NCI-H1930 (cell line): ENCODE measurements at regions not wholly inside any gene's neighbourhood (a gene's known extent, or its start where the extent isn't known, plus 50 kb on each side); places are given as distances from the start of the nearest gene placed in this dataset.

ENCODE experiments used
- DNase-seq, 2 experiments: peaks; one replicate each; lab custom pipeline; 2025; lab: John Stamatoyannopoulos, UW

DNA sequence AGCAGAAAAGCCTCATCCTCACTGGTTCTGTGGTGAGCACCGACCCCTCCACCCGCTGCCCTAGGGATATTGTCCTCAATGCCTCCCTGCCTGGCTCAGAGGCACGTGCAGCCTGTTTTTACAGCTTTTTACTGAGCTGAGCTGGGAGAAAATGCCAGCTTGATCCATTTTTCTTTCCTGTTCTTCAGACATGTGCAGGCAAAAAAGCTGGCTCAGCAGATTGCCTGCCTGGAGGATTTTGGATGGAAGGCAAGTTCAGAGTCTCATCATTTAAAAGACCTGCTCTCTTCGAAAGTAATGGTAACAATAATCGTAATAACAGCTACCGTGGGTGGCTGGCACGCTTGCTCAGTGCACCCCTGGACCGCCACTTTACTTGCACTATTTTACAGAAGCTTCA lies 135.0 kb upstream of the SMIM23 start:
- DNase-seq, result no peak

DNA sequence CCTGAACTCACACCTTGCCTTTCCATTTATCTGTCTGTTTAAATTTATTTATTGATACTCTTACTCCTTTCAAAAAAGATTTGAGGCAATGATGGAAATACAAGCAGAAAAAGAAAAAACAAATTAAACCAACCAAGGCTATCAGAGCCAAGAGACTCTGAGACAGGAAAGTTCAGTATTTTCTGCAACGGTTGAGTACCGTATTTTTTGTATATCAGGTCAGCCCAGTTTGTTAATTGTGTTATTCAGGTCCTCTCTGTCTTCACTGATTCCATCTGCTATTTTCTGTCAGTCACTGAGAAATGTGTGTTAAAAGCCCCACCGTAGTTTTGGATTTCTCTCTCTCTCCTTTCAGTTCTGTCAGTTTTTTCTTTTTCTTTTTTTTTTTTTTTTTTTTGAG lies 134.5 kb upstream of the SMIM23 start:
- no peak for DNase-seq

DNA sequence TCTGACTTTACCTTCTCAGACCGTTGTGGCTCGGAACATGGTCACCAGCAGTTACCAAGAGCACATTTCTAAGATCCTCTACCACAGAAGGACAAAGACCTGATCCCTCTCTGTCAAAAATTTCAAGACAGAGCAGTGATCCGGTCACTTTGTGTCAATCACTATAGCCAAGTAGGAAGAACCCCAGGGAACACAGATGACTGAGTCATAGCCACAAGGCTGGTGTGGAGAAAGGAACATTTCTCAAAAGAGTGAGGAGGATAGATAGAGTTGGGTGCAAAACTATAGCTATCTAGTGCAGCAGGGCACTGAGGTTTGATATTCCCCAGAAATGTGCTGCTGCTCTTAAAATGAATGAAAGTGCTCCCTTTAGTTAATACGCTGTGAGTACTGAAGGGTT lies 130.7 kb upstream of the SMIM23 start:
- no peak for DNase-seq

DNA sequence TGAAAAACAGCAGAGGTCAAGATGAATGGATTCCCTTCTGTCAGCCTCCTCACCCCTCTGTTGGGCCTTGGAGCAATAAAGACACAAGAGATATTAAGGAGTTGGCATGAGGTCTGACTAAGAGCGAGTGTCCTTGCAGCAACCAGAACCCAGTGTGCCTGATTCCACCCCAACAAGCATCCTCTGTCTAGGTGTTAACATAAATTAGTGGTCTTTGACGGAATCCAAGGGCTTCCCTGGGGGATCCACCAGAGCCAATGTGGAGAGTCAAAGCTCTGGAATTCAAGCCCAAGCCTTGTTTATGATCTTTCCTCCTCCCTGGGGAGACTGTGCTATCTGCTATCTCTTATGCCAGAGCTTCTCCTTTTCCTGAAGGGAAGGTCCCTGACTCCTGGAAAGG lies 128.1 kb upstream of the SMIM23 start:
- DNase-seq, result no peak

DNA sequence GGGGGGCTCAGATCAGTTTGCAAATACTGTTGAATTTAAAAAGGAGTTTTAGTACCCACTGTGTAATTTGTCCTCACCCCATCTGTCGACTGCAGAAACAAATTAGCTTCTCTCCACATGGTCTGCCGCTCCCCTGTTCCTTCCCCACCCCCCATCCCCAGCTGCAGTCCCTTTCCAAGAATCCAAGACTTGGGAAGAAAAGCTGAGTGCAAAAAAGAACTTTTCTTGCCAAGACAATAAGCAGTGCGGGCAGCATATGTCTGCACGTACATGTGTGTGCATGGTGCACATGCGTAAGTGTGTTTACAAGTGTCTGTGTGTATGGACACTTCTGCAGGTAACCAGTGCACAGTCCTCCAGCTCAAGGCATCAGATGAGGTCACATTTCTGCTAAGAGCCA lies 125.7 kb upstream of the SMIM23 start:
- no peak for DNase-seq

DNA sequence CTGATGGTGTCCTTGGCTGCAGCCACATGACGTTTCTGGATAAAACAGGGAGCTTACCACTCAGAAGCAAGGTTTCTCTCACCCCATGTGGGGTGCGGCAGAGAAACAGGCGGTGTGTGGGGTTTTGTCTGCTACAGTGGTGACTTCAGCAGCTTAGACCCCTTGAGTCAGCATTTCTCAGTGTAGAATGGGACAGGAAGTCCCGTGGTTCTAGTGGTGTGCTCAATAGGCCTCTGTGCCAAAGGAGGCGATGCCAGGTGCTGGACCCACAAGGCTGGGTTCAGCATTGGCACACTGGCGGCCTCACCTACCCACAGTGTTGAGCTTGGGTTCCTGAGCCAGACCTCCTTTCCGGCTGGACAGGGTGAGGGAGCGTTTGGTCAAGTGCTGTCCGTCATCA lies 125.2 kb upstream of the SMIM23 start:
- no peak for DNase-seq

DNA sequence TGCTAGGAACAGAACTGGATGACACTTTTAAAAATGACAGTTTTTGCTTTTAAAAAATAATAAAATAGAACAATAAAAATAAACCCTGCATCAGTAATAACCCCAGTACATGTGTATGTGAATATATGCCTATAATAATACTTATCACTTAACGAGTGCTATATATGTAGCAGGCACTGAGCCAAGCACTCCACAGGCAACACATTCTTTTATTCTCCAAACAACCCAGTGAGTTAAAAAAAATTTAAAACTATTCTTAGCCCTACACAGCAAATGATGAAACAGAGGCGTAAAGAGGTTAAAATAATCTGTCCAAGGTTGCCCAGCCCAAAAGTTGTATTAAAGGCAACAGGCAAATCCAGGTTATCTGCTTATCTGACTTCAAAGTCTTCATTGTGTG lies 124.5 kb upstream of the SMIM23 start:
- no peak for DNase-seq

DNA sequence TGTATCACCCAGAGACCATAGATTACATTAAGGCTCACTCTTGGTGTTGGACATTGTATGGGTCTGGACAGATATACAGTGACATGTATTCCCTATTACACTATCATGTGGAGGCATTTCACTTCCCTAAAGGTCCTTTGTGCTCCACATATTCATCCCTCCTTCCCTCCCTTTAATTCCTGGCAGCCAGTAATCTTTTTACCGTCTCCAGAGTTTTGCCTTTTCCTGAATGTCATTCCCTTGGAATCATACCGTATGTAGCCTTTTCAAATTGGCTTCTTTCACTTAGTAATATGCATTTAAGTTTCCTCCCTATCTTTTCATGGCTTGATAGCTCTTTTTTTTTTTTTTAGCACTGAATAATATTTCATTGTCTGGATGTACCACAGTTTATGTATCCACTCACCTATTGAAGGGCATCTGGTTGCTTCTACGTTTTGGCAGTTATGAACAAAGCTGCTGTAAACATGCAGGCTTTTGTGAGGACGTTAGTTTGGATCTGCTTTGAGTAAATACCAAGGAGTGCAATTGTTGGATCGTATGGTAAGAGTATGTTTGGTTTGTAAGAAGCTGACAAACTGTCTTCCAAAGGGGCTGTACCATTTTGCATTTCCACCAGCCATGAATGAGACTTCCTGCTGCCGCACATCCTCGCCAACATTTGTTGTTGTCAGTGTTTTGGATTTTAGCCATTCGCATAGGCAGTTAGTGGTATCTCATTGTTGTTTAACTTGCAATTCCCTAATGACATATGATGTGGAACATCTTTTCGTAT lies 122.1 kb upstream of the SMIM23 start:
- no peak for DNase-seq

DNA sequence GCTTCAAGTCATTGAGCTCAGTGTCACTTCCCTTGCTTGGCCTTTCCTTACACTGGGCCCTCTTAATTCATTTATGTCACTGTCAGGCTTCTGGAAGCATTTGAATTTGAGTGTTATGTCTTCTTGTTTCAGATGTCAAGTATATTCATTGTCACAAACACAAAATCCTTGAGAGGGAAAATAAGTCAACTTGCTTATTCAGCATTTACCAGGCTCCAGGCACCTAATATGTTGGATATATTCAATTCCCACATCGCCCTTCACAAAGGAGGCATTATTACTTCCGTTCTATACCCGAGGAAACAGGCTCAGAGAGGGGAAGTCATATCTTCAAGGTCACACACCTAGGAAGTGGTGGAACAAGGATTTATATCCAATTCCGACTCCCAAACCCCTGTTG lies 121.1 kb upstream of the SMIM23 start:
- no peak for DNase-seq

DNA sequence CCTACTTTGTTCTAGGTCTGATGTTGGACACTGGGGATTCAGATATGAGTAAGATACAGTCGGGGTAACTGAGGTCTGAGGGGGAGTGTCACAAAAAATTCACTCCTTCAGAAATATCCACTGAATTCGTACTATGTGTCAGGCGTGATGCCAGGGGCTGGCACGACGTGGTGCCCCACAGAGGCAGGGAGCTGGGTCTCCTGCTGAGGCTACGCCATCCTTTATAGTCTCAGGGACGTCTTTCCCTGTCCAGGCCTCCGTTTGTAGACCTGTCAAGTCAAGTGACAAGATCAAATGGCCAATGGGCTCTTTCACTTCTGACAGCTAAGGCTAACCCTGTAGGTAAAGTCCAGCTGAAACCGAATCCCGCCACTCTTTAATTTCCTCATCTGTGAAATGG lies 118.8 kb upstream of the SMIM23 start:
- DNase-seq, result no peak

DNA sequence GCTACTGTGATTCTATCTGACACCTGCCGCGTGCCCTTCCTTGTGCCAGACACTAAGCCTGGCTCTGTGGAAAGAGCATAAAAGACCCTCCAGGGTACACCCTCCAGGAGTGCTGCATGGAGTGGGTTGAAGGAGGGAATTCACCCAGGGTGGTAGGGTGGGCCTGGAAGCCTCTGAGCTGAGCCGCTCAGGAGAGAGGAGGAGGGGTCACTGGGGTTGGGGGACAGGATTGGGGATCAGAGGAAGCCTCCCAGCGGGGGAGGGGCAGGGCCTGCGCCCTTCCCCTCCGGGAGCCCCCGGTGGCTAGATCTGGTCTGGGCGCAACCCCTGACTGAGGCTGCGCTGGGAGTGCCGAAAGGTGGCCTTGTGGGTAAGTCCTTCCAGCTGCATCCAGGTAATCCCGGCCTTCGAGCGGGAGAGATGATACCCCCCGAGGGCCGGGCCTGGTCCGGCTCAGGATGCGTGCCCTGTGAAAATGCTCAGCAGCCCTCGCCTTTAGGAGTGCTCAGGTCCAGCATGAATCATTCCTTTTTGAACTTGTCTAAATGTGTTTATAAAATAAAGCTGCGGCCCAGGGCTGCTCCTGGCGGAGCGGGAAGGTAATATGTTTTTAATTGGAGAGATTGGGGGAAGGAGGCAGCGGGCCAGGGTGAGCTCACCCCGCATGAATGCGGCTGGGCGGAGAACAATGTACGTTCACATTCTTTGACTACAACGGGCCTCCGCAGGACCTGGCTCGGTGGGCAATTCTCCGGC lies 118.1 kb upstream of the SMIM23 start:
- DNase-seq, result no peak

DNA sequence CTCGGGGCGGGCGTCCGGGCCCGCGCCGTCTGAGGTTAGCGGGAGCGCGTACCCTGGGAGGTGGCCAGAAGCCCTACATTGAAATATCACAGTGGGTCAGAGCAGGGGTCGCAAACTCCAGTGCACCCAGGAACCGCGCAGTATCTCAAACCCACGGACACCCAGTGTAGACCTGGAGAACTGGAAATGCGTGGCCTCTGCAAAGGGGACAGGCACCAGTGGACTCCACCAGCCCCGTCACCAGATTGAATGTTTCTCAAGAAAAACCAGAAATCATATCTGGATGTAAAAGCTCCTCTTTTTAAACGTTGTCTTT lies 117.6 kb upstream of the SMIM23 start:
- DNase-seq, result no peak

DNA sequence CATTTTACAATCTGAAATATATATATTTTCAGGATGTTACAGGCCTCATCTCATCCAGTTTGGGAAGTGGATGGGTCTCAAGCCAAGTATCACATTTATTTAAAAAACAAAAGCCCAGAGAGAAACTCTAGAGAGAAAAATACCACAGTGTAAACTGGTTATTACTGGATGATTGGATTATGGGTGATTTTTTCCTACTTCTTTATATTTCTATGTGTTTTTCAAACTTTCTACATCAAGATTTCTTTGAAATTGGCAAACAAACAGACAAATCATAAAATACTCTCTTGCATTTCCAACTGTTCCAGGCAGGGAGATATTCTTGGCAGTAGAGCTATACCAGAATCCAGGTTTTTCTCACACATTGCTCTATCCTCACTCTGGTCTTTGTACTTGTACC lies 116.0 kb upstream of the SMIM23 start:
- DNase-seq, result no peak

DNA sequence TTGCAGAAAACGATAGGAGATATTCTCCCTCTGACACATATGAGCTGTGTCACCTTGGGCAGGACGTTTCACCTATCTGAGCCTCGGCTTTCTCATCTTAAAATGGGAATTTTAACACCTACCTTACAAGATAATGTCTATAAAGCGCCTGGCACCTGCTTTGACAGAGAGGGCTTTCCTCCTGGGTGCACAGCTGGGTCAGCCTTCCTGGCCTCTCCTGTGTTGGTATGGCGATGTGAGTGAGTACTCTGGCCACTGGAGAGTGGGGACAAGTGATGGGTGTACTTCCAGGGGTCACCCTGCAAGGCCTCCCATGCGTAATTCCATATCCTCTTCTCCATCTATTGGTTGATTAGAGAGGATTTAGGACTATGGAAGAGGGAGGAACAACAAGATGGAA lies 113.1 kb upstream of the SMIM23 start:
- no peak for DNase-seq

DNA sequence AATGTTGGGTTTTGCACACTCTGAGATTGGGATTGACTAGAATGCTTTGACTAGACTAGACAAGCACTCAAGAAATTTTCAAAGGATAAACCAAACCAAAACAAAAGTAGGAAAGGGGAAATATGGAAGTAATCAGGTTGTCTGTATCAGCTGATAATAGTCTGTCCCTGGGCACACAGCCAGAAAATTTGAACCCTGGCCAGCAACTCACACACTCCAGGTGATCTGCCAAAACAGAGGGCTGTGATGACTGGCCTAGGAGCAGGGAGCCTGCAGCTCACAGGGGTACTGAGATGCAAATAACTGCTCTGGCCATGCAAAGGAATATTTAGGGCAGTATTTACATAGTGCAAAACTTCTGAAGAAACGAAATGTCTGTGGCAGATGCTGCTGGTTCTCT lies 112.3 kb upstream of the SMIM23 start:
- no peak for DNase-seq

DNA sequence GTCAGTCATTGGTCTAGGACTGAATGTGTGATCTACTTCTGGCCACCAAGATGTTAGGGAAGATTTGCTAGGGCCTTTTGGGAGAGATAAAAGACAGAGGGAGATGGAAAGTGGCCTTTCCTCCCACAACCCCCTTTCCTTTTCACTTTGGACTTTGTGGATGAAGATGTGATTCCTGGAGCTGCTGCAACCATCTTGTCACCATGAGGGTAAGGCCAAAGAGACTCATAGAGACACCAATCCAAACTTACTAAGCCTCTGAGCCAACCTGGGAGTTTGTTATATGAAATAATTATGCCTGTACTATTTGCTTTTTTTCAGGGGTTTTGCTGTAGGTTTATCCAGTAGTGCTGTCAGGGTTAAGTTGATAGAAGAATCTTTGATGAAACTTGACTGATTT lies 111.8 kb upstream of the SMIM23 start:
- no peak for DNase-seq

DNA sequence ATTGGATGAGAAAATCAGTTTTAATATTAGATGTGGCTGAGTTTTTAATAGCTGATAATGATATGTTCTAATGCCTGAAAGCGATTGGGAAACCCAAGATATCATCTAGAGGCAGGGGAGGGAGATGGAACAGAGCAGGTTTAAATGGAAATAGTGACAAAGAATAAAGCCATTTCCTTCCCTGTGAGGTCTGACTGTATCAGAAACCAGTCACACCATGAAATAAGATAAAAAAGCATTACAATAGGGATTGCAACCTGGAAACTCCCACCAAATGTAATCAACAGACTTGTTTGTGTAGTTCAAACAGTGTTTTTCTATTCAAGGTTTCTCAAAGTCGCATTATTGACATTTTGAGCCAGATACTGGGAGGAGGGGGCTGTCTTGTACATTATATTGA lies 110.1 kb upstream of the SMIM23 start:
- no peak for DNase-seq

DNA sequence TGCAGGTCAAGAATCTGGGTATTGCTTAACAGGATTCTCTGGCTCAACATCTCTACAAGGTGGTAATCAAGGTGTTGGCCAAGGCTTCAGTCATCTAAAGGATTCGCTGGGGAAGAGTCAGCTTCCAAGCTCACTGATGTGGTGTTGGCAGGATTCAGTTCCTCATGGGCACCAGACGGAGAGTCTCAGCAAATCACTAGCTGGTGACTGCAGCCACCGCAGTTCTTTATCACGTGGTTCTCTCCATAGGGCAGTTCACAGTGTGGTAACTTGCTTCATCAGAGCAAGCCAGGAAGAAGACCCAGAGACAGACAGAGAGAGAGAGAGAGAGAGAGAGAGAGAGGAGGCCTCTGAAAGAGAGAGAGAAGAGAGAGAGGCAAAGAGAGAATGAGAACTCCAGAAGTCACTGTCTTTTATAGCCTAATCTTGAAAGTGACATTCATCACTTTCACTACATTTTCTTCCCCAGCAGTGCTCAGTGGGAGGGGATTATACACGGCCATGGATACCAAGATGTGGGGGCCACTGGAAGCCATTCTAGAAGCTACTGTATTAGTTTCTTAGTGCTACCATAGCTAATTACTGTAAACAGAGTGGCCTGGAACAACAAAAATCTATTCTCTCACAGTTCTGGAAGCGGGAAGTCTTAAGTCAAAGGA lies 109.2 kb upstream of the SMIM23 start:
- DNase-seq, result no peak

DNA sequence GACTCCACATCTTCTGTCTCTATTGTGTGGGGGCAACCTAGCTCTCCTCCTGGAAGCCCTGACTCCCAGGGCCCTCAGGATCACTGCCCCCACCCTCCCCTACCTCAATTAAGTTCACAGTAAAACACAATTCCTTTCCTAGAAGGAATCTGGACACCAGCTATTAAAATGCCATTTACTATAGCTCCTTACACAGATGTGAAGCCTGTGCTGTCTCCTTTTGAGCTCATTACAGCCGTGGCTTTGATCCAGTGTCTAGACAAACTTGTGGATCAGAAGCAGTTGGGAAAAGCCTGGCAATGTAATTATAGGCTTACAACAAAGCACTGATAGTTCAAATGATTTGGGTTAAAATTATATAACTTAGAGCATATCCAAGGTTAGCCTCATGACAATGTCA lies 107.0 kb upstream of the SMIM23 start:
- no peak for DNase-seq

DNA sequence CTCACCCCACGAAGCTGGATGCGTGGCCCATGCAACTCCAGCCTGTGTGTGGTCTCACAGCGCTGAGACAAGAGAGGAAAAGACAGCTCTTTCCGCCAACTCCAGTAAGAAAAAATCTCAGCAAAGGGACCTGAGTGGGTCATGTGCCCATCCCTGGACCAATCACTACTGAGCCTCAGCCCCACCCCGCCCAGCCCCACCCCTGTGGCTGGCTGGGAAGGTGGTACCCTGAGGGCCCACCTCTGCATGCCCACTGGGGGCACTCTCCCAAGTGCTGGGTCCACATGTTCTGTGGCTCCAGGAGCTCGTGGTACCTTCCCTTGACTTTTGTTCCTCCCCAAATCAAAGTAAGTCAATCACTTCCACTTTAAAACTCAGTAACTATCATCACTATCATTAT lies 105.1 kb upstream of the SMIM23 start:
- no peak for DNase-seq

DNA sequence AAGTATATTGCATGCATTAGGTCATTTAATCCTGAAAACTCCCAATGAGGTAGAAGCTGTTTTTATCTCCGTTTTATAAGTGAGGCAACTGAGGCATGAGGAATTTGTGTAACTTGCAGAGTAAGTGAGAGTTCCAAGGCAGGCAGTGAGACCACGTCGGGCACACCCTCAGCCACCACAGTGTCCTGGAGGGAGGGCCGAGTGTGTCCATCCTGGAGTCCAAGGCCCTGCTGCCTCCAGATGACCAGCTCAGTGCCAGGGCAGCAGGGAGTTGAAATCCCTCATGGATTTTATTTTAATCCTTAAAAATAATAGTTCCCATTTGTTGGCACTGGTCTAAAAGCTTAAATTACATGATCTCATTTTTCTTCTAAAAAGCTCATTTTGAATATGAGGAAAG lies 104.6 kb upstream of the SMIM23 start:
- no peak for DNase-seq

DNA sequence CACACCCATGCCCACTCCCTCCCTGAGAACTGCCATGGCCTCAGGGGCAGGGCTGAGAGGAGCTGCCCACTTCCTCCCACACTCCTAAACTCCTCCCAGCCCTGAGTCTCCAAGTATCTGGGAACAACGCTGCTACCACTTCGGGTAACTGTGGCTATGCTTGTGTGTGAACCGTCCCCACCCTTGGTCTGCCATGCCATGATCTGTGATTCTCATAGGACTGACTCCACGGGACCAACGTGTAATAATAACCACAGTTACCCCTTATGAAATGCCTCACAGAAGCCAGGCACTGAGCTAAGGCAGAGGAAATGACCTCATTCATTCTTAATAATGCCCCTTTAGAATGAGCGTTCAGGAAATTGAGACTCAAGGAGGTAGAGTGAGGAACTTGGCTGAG lies 103.9 kb upstream of the SMIM23 start:
- no peak for DNase-seq

DNA sequence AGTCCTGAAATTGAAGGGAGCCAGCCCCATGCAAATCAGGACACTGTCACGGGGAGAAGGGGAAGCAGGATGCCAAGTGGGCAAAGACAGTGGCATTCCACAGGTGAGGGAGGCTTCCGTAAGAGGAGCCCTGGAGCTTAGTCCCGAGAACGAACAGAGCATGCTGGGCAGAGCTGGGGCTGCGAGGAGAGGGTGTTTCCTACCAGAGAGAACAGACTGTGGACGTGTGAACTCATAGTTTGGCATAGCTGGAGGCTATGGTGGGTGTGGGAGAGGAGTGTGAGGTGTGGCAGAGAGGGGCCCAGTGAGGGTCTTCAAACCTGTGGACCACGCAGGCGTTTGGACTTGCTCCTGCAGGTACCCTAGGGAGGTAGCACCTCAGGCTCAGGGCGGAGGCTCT lies 102.8 kb upstream of the SMIM23 start:
- DNase-seq, result no peak

DNA sequence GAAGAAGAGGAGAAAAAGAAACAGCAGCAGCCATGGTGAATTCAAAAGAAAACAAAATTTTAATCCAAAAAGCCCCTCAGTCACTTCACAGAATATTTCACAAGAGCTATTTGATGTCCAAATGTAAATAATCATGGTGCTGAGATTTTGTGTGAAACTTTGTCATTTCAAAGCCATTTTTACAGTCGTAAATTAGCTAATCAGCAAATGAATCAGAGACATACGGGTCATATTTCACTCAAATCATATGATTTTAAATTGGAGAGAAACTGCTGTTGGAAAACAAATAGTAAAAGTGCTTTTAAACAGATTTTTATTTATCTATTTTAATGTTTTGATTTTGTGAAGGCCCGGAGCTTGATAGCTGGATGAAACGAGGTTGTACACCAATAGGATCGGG lies 101.4 kb upstream of the SMIM23 start:
- DNase-seq, result no peak
